ENCODE measurements at regions not wholly inside any gene's neighbourhood (a gene's known extent, or its start where the extent isn't known, plus 50 kb on each side); places are given as distances from the start of the nearest gene placed in this dataset.

DNA sequence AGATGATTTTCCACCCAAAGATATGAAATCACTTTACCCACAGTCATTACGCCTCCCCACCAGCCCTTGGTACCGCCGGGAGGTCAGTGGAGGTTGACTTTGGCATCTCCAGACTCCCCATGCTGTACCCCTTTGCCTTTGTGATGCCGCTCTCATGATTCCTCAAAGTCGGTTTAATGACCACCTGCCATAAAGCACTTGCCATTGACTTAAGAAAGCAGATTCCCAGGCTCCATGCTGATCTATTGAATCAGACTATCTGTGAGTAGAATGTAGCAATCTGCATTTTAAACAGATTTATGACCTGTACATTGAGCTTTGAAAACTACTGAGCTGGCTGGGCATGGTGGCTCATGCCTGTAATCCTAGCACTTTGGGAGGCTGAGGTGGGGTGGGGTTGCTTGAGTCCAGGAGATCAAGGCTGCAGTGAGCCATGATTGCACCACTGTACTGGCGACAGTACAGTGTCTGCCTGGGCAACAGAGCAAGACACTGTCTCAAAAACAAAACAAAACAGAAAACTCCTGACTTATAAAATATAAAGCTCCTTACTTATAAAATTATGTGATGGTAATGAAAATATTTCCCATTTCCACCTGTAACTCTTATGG, 235.2 kb downstream of the KLF5 start:
- TF ChIP-seq, protein P1, sequence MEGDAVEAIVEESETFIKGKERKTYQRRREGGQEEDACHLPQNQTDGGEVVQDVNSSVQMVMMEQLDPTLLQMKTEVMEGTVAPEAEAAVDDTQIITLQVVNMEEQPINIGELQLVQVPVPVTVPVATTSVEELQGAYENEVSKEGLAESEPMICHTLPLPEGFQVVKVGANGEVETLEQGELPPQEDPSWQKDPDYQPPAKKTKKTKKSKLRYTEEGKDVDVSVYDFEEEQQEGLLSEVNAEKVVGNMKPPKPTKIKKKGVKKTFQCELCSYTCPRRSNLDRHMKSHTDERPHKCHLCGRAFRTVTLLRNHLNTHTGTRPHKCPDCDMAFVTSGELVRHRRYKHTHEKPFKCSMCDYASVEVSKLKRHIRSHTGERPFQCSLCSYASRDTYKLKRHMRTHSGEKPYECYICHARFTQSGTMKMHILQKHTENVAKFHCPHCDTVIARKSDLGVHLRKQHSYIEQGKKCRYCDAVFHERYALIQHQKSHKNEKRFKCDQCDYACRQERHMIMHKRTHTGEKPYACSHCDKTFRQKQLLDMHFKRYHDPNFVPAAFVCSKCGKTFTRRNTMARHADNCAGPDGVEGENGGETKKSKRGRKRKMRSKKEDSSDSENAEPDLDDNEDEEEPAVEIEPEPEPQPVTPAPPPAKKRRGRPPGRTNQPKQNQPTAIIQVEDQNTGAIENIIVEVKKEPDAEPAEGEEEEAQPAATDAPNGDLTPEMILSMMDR (IDR thresholded peaks at IDR 0.05; ENCODE audit: unreplicated experiment): no peak
- H3K4me1 Mint-ChIP-seq (ENCODE audit: low read depth): peaks cover 23% of the 10 kb centered on the region
- no peaks in the 10 kb centered on the region for H3K36me3 Mint-ChIP-seq (ENCODE audit: insufficient read depth)
- H3K4me3 Mint-ChIP-seq (ENCODE audit: low read depth): no peak overlapping the region
- H3K9me3 Mint-ChIP-seq (ENCODE audit: low read depth): no peaks in the 10 kb centered on the region
- H3K27me3 Mint-ChIP-seq: no peaks in the 10 kb centered on the region
- H3K27ac Mint-ChIP-seq: no peak overlapping the region
- DNase-seq (ENCODE audit: low spot score, unreplicated experiment): no peak

DNA sequence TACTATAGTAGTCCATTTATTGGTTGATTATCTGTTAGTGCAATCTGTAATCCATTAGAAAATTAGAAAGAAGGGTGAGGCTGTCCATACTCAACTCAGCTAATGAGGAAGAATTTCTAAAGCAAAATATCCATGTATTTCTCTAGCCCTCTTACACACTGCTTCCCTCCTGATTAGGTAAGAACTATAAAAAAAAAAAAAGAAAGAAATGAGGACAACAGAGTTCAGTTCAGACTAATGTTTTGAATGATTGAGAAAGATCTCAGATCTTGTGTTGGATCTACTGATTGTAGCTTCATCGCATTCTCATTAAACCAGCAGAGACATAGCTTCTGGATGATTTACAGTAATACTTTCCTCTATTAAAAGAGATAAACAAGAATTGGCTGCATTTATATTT, 233.3 kb downstream of the KLF5 start:
- Mint-ChIP-seq H3K27me3 (no peaks in the 10 kb centered on the region), H3K27ac (no peak overlapping the region)

DNA sequence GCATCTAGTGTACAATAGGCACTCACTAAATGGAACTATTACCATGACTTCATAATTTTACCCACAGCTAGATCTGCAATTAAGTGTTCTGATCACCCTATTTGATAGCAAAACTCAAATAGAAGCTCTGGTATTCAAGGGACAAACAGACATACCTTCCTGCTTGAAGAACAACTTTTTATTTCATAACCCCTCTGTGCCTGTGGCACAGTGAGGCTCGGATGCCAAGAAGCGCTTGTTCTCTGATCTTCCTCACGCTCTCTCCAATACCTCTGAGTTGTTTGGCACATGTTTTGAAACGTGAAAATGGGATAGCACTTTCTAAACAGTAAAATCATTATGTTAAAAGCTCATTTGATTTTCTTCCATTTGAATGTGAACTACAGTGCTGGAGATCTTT, 232.0 kb downstream of the KLF5 start:
- Mint-ChIP-seq H3K36me3 (ENCODE audit: insufficient read depth) (peaks cover 4% of the 10 kb centered on the region), H3K9me3 (ENCODE audit: low read depth) (peaks cover 11% of the 10 kb centered on the region), H3K4me3 (ENCODE audit: low read depth) (no peak overlapping the region), H3K27me3 (no peaks in the 10 kb centered on the region), H3K4me1 (ENCODE audit: low read depth) (peaks cover 30% of the 10 kb centered on the region), H3K27ac (no peak overlapping the region)
- TF ChIP-seq, protein P1 (IDR thresholded peaks at IDR 0.05; ENCODE audit: unreplicated experiment): no peak
- DNase-seq (ENCODE audit: low spot score, unreplicated experiment): no peak

More for the DNA sequence above, 233.3 kb downstream of the KLF5 start:
- TF ChIP-seq, protein P1 (IDR thresholded peaks at IDR 0.05; ENCODE audit: unreplicated experiment): no peak
- Mint-ChIP-seq H3K4me1 (ENCODE audit: low read depth) (peaks cover 29% of the 10 kb centered on the region), H3K9me3 (ENCODE audit: low read depth) (peaks cover 5% of the 10 kb centered on the region), H3K36me3 (ENCODE audit: insufficient read depth) (peaks cover 2% of the 10 kb centered on the region), H3K4me3 (ENCODE audit: low read depth) (no peak overlapping the region)
- DNase-seq (ENCODE audit: low spot score, unreplicated experiment): no peak

DNA sequence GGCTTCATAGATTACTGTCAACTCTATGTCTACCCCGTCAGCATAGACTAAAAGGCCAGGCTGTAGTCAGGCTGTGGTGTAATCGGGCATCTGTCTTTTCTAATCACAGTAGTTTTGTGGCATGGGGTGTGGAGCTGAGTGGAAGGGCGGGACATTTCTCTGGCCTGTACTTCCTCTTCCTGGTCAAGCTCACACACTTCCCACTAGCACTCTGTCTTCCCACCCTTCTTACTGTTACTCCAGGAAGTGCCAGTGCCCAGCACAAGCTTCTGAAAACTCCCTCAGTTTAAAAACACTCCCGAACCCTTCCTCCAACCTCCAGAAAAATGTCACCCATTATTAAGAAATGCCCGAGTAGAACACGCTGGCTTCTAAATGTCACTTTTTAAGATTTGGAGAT, 229.8 kb downstream of the KLF5 start:
- DNase-seq (ENCODE audit: low spot score, unreplicated experiment): no peak
- H3K27me3 Mint-ChIP-seq: no peaks in the 10 kb centered on the region
- H3K4me3 Mint-ChIP-seq (ENCODE audit: low read depth): no peak overlapping the region
- TF ChIP-seq, protein P1 (IDR thresholded peaks at IDR 0.05; ENCODE audit: unreplicated experiment): no peak
- peaks cover 4% of the 10 kb centered on the region for H3K36me3 Mint-ChIP-seq (ENCODE audit: insufficient read depth)
- H3K9me3 Mint-ChIP-seq (ENCODE audit: low read depth): peaks cover 13% of the 10 kb centered on the region
- H3K27ac Mint-ChIP-seq: no peak overlapping the region
- H3K4me1 Mint-ChIP-seq (ENCODE audit: low read depth): peaks cover 30% of the 10 kb centered on the region

DNA sequence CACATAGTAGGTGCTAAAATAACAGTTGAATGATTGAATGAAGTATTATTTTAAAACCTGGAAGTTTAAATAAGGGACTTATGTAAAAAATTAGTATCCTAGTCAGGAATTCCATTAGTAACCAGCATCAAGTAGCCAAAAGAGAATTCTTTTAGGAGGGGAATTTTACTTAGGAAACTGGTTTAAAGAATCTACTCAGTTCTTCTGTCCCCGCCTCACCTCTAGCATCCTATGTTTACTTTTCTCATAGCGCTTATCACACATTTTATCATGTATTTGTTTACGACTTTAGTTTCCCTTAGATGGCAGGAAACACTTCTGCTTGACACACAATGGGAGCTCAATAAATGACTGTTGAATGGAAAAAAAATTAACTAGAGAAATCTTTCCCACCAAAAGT, 229.0 kb downstream of the KLF5 start:
- TF ChIP-seq, protein P1 (IDR thresholded peaks at IDR 0.05; ENCODE audit: unreplicated experiment): no peak
- no peak for DNase-seq (ENCODE audit: low spot score, unreplicated experiment)
- H3K27ac Mint-ChIP-seq: peak overlapping the region; percentile 34
- no peak overlapping the region for H3K4me3 Mint-ChIP-seq (ENCODE audit: low read depth)
- peaks cover 13% of the 10 kb centered on the region for H3K9me3 Mint-ChIP-seq (ENCODE audit: low read depth)
- H3K36me3 Mint-ChIP-seq (ENCODE audit: insufficient read depth): peaks cover 4% of the 10 kb centered on the region
- no peaks in the 10 kb centered on the region for H3K27me3 Mint-ChIP-seq
- H3K4me1 Mint-ChIP-seq (ENCODE audit: low read depth): peaks cover 30% of the 10 kb centered on the region

All from progenitor cell of endocrine pancreas (in vitro differentiated cells).